Neural cell (in vitro differentiated cells): ENCODE measurements at regions not wholly inside any gene's neighbourhood (a gene's known extent, or its start where the extent isn't known, plus 50 kb on each side); places are given as distances from the start of the nearest gene placed in this dataset.

Experiments
- H2AFZ ChIP-seq: fragments of 200-600, 300-800 bp; sonication (generic), shearing (Covaris generic); 2 replicates; pipeline ENCODE4 v1.6.0; 2014; ENCODE audit warnings: low read depth, mild to moderate bottlenecking, antibody characterized with exemption, low read length, moderate library complexity
- H3F3A ChIP-seq: fragments of 200-600 bp; shearing (Covaris generic); 2 replicates; pipeline ENCODE4 v1.6.1; 2016; ENCODE audit warnings: mild to moderate bottlenecking, moderate library complexity, mixed read lengths, antibody characterized with exemption, low read length; ENCODE audit not compliant: insufficient read depth, poor library complexity, severe bottlenecking
- H3K27ac ChIP-seq: fragments of 200-600, 300-800 bp; sonication (generic), shearing (Covaris generic); 2 replicates; pipeline ENCODE4 v1.5.1; 2014; ENCODE audit warnings: mild to moderate bottlenecking, low read length, moderate library complexity
- H3K27me3 ChIP-seq: fragments of 300-800, 200-600 bp; sonication (generic), shearing (Covaris generic); 2 replicates; pipeline ENCODE4 v1.6.0; 2014; ENCODE audit warnings: mild to moderate bottlenecking, low read depth, low read length, moderate library complexity; ENCODE audit not compliant: insufficient read depth
- H3K36me3 ChIP-seq: fragments of 300-800, 200-600 bp; sonication (generic), shearing (Covaris generic); 2 replicates; pipeline ENCODE4 v1.5.1; 2014; ENCODE audit warnings: mild to moderate bottlenecking, antibody characterized with exemption, low read length, moderate library complexity; ENCODE audit not compliant: insufficient read depth
- H3K4me2 ChIP-seq: fragments of 300-800, 200-600 bp; sonication (generic), shearing (Covaris generic); 2 replicates; pipeline ENCODE4 v1.6.0; 2014; ENCODE audit warnings: mild to moderate bottlenecking, low read length
- H3K4me3 ChIP-seq: fragments of 300-800, 200-600 bp; sonication (generic), shearing (Covaris generic); 2 replicates; pipeline ENCODE4 v1.5.1; 2014; ENCODE audit warnings: mild to moderate bottlenecking, low read length, moderate library complexity
- H3K79me2 ChIP-seq: fragments of 200-600 bp; shearing (Covaris generic); replicated peaks from 2 replicates; pipeline ENCODE4 v1.6.0; 2014; ENCODE audit warnings: mild to moderate bottlenecking, low read length, moderate library complexity; ENCODE audit not compliant: insufficient read depth
- H3K9ac ChIP-seq: fragments of 300-800, 200-600 bp; sonication (generic), shearing (Covaris generic); 2 replicates; pipeline ENCODE4 v1.6.1; 2016; ENCODE audit warnings: mild to moderate bottlenecking, low read length, mixed read lengths
- H3K9me2 ChIP-seq: fragments of 200-600 bp; shearing (Covaris generic); 2 replicates; pipeline ENCODE4 v1.6.1; 2016; ENCODE audit warnings: mild to moderate bottlenecking, low read length, mixed read lengths; ENCODE audit not compliant: insufficient read depth
- H3K9me3 ChIP-seq: fragments of 200-600, 300-800 bp; sonication (generic), shearing (Covaris generic); 2 replicates; pipeline ENCODE4 v1.6.1; 2016; ENCODE audit warnings: mild to moderate bottlenecking, mixed run types, low read length, moderate library complexity, mixed read lengths
- H4K20me1 ChIP-seq: fragments of 200-600 bp; shearing (Covaris generic); 2 replicates; pipeline ENCODE4 v1.6.1; 2016; ENCODE audit warnings: mild to moderate bottlenecking, mixed run types; ENCODE audit not compliant: insufficient read depth
- EZH2 ChIP-seq: fragments of 200-600, 300-800 bp; shearing (Covaris generic), sonication (generic); IDR thresholded peaks from 2 replicates; pipeline ENCODE4 v1.6.1; 2014; ENCODE audit warnings: antibody characterized with exemption, low read length, borderline replicate concordance, mild to moderate bottlenecking; ENCODE audit not compliant: insufficient read depth, poor library complexity, severe bottlenecking
- MXI1 ChIP-seq: fragments of 450-650 bp; conservative IDR thresholded peaks from 2 replicates; pipeline ENCODE4 v1.6.1; 2014; ENCODE audit warnings: antibody characterized with exemption, mild to moderate bottlenecking; ENCODE audit not compliant: poor library complexity, severe bottlenecking
- RAD21 ChIP-seq: fragments of 450-650 bp; conservative IDR thresholded peaks from 2 replicates; pipeline ENCODE4 v1.6.1; 2014; ENCODE audit warnings: antibody characterized with exemption, mild to moderate bottlenecking, moderate library complexity
- SMC3 ChIP-seq: fragments of 450-650 bp; conservative IDR thresholded peaks from 2 replicates; pipeline ENCODE4 v1.6.1; 2014; ENCODE audit warnings: antibody characterized with exemption, mild to moderate bottlenecking, moderate library complexity; ENCODE audit not compliant: poor library complexity
- TF ChIP-seq, protein P1 (sequence below): IDR thresholded peaks from 2 replicates; pipeline ENCODE4 v1.6.1; 2012; ENCODE audit warnings: borderline replicate concordance
- TF ChIP-seq, protein P2 (sequence below): fragments of 450-650 bp; IDR thresholded peaks from 2 replicates; pipeline ENCODE4 v1.5.1; 2014; ENCODE audit warnings: antibody characterized with exemption, mild to moderate bottlenecking, moderate library complexity; ENCODE audit not compliant: poor library complexity, severe bottlenecking

DNA sequence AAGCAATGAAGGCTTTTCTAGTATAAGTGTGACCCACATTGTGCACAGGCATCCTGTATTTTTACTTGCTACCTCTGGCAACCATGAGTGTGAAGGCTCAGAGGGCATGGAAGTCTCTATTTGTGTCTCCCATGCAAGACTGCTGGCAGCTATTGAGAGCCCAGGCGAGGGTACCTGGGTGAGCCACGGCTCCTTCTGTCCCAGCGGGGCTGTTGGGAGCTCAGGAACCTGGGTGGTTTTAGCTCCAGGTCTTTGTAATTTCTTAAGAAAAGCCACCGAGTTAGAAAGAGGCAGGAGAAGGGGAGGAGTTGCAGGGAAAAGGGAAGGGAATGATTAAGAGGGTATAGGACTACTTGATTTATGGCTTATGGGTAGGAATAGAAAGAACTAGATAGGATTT is 190.4 kb upstream of the SOX1 start:
- no peaks in the 10 kb centered on the region for H3K27me3 ChIP-seq
- no peak overlapping the region for H3K4me2 ChIP-seq
- no peak for TF ChIP-seq EZH2
- TF ChIP-seq, protein P1, sequence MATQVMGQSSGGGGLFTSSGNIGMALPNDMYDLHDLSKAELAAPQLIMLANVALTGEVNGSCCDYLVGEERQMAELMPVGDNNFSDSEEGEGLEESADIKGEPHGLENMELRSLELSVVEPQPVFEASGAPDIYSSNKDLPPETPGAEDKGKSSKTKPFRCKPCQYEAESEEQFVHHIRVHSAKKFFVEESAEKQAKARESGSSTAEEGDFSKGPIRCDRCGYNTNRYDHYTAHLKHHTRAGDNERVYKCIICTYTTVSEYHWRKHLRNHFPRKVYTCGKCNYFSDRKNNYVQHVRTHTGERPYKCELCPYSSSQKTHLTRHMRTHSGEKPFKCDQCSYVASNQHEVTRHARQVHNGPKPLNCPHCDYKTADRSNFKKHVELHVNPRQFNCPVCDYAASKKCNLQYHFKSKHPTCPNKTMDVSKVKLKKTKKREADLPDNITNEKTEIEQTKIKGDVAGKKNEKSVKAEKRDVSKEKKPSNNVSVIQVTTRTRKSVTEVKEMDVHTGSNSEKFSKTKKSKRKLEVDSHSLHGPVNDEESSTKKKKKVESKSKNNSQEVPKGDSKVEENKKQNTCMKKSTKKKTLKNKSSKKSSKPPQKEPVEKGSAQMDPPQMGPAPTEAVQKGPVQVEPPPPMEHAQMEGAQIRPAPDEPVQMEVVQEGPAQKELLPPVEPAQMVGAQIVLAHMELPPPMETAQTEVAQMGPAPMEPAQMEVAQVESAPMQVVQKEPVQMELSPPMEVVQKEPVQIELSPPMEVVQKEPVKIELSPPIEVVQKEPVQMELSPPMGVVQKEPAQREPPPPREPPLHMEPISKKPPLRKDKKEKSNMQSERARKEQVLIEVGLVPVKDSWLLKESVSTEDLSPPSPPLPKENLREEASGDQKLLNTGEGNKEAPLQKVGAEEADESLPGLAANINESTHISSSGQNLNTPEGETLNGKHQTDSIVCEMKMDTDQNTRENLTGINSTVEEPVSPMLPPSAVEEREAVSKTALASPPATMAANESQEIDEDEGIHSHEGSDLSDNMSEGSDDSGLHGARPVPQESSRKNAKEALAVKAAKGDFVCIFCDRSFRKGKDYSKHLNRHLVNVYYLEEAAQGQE, result no peak
- TF ChIP-seq RAD21, result no peak
- no peak for TF ChIP-seq SMC3
- H3K4me3 ChIP-seq, result no peak overlapping the region
- H3K9me2 ChIP-seq, result no peaks in the 10 kb centered on the region
- no peak overlapping the region for H3K9ac ChIP-seq
- H3F3A ChIP-seq, result no peaks in the 10 kb centered on the region
- H2AFZ ChIP-seq, result no peak overlapping the region
- no peaks in the 10 kb centered on the region for H3K36me3 ChIP-seq
- no peaks in the 10 kb centered on the region for H4K20me1 ChIP-seq
- no peaks in the 10 kb centered on the region for H3K79me2 ChIP-seq
- no peak overlapping the region for H3K27ac ChIP-seq
- no peaks in the 10 kb centered on the region for H3K9me3 ChIP-seq

DNA sequence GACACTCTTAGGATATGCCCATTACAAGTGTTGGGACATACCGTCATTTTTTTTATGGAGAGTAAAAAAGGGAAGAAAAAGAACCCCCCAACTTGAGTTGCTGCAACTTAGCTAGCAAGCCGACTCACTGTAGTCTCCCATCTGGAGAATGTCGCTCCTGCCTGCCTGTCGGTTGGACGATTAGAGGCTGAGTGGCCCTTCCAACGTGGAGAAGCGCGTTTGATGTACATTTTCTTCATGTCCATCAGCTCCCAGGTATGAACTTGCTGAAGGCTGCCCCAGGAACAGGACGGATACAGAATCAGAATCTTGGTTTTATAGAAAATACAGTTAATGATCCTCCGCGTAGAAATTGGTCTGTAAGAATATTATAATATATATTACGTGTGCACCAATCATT is 189.0 kb upstream of the SOX1 start:
- TF ChIP-seq MXI1 (no peak), SMC3 (no peak)
- TF ChIP-seq, protein P2, sequence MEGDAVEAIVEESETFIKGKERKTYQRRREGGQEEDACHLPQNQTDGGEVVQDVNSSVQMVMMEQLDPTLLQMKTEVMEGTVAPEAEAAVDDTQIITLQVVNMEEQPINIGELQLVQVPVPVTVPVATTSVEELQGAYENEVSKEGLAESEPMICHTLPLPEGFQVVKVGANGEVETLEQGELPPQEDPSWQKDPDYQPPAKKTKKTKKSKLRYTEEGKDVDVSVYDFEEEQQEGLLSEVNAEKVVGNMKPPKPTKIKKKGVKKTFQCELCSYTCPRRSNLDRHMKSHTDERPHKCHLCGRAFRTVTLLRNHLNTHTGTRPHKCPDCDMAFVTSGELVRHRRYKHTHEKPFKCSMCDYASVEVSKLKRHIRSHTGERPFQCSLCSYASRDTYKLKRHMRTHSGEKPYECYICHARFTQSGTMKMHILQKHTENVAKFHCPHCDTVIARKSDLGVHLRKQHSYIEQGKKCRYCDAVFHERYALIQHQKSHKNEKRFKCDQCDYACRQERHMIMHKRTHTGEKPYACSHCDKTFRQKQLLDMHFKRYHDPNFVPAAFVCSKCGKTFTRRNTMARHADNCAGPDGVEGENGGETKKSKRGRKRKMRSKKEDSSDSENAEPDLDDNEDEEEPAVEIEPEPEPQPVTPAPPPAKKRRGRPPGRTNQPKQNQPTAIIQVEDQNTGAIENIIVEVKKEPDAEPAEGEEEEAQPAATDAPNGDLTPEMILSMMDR, result no peak
- H3K27me3 ChIP-seq, result no peaks in the 10 kb centered on the region

DNA sequence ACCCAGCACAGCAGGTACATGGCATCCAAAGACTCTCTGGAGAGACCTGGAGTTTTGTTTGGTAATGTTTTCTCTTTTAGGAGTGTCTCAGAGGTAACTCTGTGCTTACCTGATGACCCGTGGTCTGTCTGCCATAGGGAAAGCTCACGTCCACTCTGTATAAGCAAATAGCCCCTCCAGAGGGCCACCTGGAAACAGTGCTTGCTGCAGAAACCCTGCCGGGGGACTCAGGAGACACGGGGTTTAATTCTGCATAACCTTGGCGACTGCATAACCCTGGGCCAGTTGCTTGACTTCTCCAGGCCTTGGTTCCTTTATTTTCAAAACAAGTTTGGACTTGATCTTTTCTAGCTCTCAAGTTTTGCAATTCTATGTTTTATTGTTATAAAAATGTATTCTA is 187.2 kb upstream of the SOX1 start:
- no peaks in the 10 kb centered on the region for H3K79me2 ChIP-seq
- H4K20me1 ChIP-seq, result no peaks in the 10 kb centered on the region
- H3K27ac ChIP-seq, result no peak overlapping the region
- no peak for TF ChIP-seq EZH2
- H3K9me2 ChIP-seq, result no peaks in the 10 kb centered on the region
- no peaks in the 10 kb centered on the region for H3K9me3 ChIP-seq
- H3K9ac ChIP-seq, result no peak overlapping the region
- H3K4me2 ChIP-seq, result no peak overlapping the region
- H3K36me3 ChIP-seq, result no peaks in the 10 kb centered on the region
- no peak overlapping the region for H3K4me3 ChIP-seq
- H2AFZ ChIP-seq, result no peak overlapping the region
- H3K27me3 ChIP-seq, result no peaks in the 10 kb centered on the region
- H3F3A ChIP-seq, result no peaks in the 10 kb centered on the region

More for the DNA sequence above, 189.0 kb upstream of the SOX1 start:
- no peak overlapping the region for H3K4me2 ChIP-seq
- H3K4me3 ChIP-seq, result no peak overlapping the region
- H3F3A ChIP-seq, result no peaks in the 10 kb centered on the region
- H3K79me2 ChIP-seq, result no peaks in the 10 kb centered on the region
- H3K9me3 ChIP-seq, result no peaks in the 10 kb centered on the region
- H2AFZ ChIP-seq, result no peak overlapping the region
- H3K9me2 ChIP-seq, result no peaks in the 10 kb centered on the region
- no peak overlapping the region for H3K27ac ChIP-seq
- no peaks in the 10 kb centered on the region for H3K36me3 ChIP-seq
- no peak overlapping the region for H3K9ac ChIP-seq
- H4K20me1 ChIP-seq, result no peaks in the 10 kb centered on the region
